Cardiac fibroblast (primary cell): ENCODE measurements at regions not wholly inside any gene's neighbourhood (a gene's known extent, or its start where the extent isn't known, plus 50 kb on each side); places are given as distances from the start of the nearest gene placed in this dataset.
A peak's percentile ranks its signal among the peaks of the same experiment; 100 is the strongest.

Source experiments
- DNase-seq, 2 donors: peaks; one replicate each; pipeline versions ENCODE4 v3.0.0 to v3.0.0-alpha.2; 2010; ENCODE audit warnings: low read depth in 2 of 2
- H3K4me3 ChIP-seq, 2 donors: replicated peaks in 1 of 2; 1 replicate in 1 of 2; 2 replicates in 1 of 2; pipeline ENCODE4 v1.5.1; 2011; ENCODE audit warnings: low read depth in 2 of 2, low read length in 2 of 2, mild to moderate bottlenecking in 2 of 2, moderate library complexity in 1 of 2
- CTCF ChIP-seq: IDR thresholded peaks from one replicate; pipeline ENCODE4 v1.5.1; 2011; ENCODE audit warnings: low read depth, mild to moderate bottlenecking, low read length, inconsistent platforms

DNA sequence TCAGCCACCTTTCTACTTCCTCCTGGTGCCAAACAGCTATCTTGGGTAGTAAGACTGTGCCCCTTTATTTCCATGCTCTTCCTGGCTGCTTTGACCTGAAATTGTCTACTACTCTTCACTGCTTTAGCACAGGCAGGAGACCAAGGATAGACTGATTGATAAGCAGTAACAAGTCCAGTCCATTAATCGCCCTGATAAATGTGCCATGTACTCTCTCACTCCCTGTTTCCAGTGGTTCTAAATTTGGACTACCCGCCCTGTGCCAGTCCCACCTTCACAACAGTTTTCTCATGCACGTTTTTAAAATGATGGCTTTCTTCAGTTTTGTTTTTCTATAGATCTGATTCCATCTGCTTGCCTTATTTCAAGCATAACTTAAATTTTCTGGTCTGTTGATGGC is 189.6 kb upstream of the RBMS1 start:
- no peak for TF ChIP-seq CTCF
- DNase-seq: no peak
- no peak overlapping the region for H3K4me3 ChIP-seq

DNA sequence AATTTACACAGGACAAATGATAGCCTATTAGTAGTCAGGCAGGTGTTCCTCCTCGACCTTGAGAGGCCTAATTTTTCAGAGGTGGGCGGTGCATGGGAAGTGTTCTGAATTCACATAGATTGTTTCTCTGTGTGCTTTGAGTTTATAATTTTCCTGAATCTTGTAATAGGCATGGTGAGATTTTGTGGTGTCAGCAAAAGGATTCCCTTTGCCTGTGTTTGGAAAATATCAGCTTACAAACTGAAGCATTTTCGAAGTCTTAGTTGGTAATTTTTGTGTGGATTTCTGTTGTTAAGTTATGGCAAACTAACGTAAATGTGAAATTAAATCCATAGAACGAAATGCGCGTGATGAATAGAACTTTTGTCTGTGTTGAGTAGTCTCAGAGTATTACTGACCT is 194.0 kb upstream of the RBMS1 start:
- no peak overlapping the region for H3K4me3 ChIP-seq
- no peak for DNase-seq
- TF ChIP-seq CTCF: no peak

- TF ChIP-seq CTCF: no peak
- DNase-seq: no peak
- H3K4me3 ChIP-seq: no peak overlapping the region
These were observed 195.8 kb upstream of the RBMS1 start for GRCh38 chr2:160689441-160689840.

- DNase-seq: no peak
- no peak overlapping the region for H3K4me3 ChIP-seq
- no peak for TF ChIP-seq CTCF
These were observed 200.6 kb upstream of the RBMS1 start for GRCh38 chr2:160694221-160694620.

DNA sequence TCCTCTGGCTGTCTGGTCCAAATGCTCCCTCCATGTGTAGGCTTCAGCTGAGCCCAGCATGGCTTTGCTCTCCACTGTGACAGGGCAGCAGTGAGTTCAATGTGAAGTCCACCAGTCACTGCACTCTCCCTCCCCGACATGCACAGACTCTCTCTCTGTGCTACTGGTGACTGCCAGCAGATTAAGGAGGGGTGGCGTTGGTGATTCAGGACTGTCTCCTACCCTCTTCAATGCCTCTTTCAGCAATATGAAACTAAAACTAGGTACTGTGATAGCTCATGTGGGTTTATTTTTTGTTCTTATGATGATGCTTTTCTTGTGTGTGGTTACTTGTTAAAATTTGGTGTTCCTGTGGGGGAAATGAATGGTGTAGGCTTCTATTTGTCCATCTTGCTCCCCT is 201.0 kb upstream of the RBMS1 start:
- DNase-seq: no peak
- H3K4me3 ChIP-seq: no peak overlapping the region
- TF ChIP-seq CTCF: no peak

- peak; percentile 12 to 14 for DNase-seq
- no peak overlapping the region for H3K4me3 ChIP-seq
- TF ChIP-seq CTCF: no peak
These were observed 201.9 kb upstream of the RBMS1 start for GRCh38 chr2:160695402-160696086.

DNA sequence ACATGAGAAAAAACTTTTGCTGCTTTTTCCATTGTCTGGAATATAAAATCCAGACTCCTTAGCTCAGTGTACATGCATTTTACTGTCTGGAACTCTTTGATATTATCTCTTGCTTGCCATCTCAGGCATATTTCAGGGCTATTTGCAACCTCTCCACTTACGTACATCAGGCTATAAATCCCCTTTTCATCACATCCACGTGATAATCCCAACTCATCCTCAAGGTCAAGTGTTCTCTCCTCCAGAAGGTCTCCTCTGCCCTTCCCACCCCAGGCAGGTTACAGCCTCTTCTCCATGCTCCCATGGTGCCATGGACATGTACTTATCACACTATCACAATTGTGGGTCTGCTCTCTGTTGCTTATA is 202.5 kb upstream of the RBMS1 start:
- TF ChIP-seq CTCF: no peak
- no peak overlapping the region for H3K4me3 ChIP-seq
- DNase-seq: no peak
